ENCODE measurements at regions not wholly inside any gene's neighbourhood (a gene's known extent, or its start where the extent isn't known, plus 50 kb on each side); places are given as distances from the start of the nearest gene placed in this dataset.
A peak's percentile ranks its signal among the peaks of the same experiment; 100 is the strongest.
"Not testable (repeated sequence)": the region's sequence is repeated elsewhere in the genome, so short reads cannot be mapped to it uniquely, and the experiment has no call there.

DNA sequence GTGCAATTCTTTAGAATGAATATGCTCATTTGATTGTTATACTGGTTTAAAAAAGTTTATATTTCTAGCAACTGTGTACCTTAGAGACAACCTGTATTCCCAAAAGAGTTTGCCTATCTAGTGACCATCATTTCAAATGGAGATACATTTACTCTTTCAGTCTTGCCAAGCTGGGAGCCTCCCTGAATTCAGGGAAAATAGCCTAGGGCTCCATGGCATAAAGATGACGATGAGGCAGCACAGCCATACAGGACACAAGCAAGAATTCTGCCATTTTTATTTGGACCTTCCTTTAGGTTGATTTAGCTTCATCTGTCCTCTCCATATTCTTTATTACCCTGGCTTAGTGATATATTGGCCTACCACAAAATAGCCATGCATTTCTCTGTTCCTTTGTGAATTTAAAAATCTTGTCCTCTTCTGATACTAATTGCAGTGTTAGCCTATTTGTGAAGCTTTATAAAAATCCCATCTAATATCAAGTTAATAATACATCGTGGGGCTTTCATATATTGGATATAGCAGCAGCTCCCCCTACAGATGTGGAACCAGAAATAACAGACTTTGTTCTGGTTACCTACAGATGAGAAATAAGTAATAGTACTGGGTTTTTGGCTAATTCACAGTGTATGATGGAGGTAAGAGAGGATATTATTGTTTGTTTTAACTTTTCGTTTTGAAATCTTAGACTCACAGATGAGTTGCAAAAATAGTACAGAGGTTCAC is 1661.9 kb upstream of the PIK3C3 start:
- peak; percentile 39 for DNase-seq

GRCh38 chr18:40283560-40283959 is 1671.5 kb upstream of the PIK3C3 start:
- no peak for DNase-seq

- not testable (repeated sequence) for DNase-seq
These were observed 1673.7 kb upstream of the PIK3C3 start for GRCh38 chr18:40281356-40281755.

DNA sequence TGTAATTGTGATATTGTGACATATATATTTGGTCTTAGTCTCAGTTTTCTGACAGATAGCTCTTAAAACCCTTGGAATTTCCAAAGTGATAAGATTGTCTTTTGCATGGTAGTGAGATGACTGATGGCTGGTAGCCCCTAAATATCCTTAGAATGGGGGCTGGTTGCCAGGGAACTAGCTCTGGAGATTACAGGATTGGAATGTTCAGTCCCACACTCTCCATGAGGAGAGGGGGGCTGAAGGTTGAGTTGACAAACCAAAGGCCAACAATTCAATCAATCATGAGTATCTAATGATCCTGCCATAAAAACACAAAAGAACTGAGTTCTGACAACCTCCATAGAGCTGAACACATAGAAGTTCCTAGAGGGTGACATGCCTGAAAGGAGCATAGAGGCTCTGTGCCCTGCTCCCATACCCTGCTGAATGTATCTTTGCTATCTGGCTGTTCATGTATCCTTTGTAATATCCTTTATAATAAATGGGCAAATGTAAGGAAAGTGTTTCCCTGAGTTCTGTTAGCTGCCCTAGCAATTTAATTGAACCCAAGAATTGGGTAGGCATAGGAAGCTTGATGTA is 1680.3 kb upstream of the PIK3C3 start:
- no peak for DNase-seq

DNA sequence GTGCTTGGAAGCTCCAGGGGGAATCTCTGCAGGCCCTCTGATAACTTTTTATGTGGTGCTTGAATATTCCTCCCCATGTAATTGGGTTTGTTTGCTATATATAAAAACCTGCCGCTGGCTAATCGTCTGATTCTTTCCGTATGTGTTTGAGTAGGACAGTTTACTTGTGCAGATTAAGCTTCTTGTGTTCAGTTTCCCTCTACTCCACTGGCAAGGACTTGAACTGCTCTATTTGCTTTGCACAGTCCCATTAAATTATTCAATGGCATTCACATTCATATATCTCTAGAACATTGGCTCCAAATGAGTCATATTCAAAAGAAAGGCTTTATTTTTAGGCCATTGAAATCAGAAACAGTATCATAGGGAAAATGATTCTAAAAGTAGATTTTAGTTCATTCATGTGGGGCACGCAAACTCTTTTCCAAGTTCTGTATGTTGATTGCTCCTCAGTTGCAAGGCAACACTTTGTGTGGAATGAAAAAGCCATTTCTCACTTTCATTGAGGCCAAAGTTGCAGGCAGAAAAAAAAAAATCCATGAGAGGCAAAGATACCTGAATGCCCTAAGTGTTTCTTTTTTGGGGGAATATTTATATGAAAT is 1682.3 kb upstream of the PIK3C3 start:
- DNase-seq: no peak

DNA sequence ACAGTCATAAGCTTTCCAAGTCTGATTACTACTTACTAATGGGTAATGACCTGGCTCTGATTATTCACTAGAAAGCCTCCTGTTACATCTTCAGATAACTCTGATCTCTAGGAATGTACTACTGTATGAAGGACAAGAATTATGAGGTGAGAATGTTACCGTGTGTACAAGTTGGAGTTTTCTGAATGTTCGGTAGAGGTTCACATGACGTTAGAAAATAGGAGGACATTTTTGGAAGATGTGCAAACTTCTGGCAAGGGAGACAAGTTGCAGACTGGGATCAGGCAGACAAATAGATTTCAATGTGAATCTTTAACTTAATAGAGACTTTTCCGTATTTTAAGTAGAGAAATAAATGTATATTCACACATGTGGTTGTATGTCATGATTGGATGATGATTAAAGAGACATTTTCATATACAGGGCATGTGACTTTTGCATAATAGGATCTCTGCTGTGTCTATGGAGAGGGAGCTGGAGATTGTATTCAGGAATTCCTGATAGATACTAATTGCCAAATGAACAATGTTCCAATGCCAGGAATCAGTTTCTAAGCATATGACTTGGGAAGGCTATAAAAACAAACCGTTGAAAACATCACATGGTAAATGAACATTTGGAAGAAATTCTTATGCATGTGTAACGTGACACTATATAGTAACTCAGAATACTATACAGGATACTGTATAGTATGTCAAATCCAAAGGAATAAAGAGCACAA is 1695.8 kb upstream of the PIK3C3 start:
- no peak for DNase-seq

DNA sequence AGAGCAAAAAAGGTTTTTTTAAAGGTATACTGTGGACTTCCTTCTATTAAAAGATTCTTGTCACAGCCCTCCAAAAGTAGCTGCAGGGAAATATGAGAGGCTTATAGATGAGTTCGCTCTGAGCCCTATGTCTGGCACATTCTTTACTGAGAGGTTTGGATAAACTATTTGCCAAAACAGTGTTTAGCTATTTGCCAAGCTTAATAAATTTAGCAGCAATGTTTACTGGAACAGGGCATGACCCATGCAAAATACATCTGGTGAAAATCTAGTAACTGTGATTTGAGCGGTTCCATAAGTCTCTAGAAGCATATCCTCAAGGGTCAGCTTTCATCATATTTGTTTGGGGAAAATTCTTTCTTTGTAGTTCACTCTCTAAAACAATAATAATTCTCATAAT is 1696.7 kb upstream of the PIK3C3 start:
- no peak for DNase-seq

GRCh38 chr18:40250236-40250635 is 1704.8 kb upstream of the PIK3C3 start:
- DNase-seq: no peak

DNA sequence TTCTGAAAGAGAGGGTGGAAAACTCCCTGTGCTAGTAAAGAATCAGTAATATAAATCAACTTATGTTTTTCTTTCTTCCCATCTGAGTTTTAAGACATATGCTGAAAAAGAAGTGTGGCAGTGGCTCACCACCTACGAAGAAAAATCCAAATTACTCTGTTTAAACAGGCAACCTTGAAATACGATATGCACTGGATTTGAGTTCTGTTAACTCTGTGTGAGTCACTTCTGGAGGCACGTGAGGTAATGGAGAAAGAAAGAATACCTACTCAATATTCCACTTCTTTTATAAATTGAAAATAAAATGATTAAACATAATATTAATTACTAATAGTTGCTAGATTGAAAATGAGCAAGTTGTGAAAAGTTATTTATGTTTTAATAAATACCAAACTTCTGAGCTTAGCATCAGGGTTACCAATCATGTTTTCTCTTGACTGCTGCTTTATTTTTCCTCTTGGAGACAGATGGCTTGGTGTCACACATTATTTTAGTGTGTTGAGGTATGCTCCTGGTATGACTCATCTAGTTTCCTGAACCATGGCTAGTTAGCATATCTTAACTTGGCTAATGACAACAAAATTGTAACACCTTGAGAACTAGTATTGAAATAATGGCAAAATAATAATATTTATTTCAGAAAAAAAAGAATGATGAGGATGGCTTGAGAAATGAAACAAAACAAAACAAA is 1705.5 kb upstream of the PIK3C3 start:
- DNase-seq: no peak

GRCh38 chr18:40245612-40246011 is 1709.4 kb upstream of the PIK3C3 start:
- DNase-seq: not testable (repeated sequence)

GRCh38 chr18:40243607-40244006 is 1711.4 kb upstream of the PIK3C3 start:
- no peak for DNase-seq

DNA sequence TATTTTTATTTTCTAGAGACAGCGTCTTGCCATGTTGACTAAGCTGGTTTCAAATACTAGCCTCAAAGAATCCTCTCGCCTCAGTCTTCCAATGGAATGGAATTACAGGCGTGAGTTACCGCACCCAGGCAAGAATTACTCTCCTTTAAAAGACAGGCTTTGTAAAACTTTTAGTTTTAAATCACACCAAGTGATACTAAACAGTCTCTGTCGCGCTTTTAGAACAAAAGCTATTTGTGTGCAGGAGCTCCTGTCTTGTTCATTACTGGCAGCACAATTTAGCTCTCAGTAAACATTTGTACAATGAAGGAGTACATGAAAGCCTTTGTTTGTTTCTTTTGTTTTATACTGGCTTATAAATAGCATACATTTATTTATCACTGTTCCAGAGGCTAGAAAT is 1719.2 kb upstream of the PIK3C3 start:
- no peak for DNase-seq

- no peak for DNase-seq
These were observed 1719.7 kb upstream of the PIK3C3 start for GRCh38 chr18:40235323-40235722.

- DNase-seq: no peak
These were observed 1721.0 kb upstream of the PIK3C3 start for GRCh38 chr18:40233931-40234616.

DNA sequence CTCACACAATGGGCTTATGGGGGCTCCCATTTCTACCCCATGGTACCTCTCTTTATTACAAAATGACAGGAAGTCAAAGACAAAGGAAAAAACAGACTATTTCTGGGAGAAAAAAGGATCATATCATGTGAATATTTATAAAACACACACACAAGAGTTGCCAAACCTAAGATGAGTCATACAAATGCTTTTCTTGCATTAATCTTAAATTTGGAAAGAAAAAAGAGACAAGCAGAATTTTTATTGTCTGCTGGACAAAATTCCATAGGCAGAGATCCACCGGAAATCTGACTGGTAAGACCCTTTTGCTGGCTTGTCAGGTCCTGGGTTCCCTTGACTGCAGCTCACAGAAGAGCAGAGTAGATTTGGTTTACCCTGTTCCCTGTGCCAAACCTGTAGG is 1732.3 kb upstream of the PIK3C3 start:
- no peak for DNase-seq

- DNase-seq: no peak
These were observed 1738.2 kb upstream of the PIK3C3 start for GRCh38 chr18:40216856-40217255.

DNA sequence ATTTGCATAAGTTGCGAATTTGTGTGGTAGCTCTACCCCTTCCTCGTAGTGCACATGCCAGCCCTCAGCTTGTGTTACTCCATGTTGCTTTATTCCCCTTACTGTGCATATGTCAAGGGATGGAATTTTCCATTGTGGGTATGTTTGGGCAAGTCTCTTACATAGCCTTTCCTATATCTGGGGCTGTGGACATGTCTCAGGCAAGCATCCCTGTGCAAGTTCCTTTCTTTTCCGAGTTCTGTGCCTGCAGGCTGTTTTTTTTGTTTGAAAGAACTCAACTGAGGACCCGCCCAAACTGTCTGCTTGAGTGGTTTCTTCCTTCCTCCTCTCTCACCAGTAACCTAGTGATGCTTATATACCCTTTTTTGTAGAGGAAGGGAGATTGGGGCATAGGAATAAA is 1739.1 kb upstream of the PIK3C3 start:
- no peak for DNase-seq

- DNase-seq: no peak
These were observed 1744.3 kb upstream of the PIK3C3 start for GRCh38 chr18:40210696-40211095.

GRCh38 chr18:40208958-40209357 is 1746.1 kb upstream of the PIK3C3 start:
- DNase-seq: no peak

DNA sequence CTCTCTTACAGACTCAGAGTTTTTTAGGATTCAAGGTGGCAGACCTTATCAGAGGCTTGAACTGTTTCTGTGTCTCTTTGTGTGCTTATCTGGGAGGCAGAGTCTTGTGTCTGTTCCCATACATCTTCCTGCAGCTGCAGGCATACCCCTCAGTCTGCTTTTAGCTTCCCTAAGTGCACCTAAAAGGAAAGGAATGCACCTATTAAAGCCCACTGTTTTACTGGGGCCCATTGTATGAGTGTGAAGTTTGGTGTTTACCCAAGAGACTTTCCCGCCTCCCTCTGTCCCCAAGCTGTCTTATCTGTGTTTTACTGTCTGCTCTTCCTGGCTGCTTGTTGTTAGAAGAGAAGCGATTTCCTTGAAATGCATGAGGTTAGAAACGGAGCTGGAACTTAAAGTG is 1757.3 kb upstream of the PIK3C3 start:
- DNase-seq: no peak

GRCh38 chr18:40186677-40187076 is 1768.4 kb upstream of the PIK3C3 start:
- no peak for DNase-seq

DNA sequence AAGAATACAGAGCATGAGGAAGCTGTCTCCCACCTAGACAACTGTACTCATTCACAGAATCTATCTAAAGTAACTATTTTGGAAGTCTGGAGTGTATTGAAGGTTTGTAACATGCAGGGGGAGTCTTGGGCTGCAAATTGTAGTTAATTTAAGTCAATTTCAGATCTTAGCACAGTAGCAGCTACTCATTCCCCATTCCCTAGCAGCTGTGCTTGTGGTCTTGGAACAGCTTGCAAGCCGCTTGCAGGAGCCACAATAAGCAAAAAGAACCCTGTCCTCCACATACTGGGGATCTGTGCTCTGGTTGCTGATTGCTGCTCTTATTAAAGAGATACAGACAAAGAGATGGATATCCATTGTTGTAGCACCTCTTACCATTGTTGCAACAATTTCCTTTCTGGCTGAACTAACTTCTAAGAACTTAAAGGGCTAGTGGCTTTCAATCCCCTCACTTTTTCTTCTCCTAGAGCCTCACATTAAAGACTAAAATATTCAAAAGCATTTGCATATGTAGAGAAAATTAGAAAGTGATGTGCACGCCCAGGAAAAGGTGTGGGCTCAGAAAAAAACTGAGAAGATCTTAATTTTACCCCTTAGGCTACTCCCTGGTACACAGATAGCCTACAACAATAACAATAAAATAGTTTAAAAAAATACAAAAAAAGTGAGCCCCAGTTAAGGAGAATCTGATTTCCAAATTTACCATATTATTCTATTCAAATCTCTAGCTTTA is 1775.1 kb upstream of the PIK3C3 start:
- no peak for DNase-seq

All from NCI-H1105 treated with DMSO at 0.1 percent for 48 hours (cell line).